ENCODE measurements at regions not wholly inside any gene's neighbourhood (a gene's known extent, or its start where the extent isn't known, plus 50 kb on each side); places are given as distances from the start of the nearest gene placed in this dataset.

DNA sequence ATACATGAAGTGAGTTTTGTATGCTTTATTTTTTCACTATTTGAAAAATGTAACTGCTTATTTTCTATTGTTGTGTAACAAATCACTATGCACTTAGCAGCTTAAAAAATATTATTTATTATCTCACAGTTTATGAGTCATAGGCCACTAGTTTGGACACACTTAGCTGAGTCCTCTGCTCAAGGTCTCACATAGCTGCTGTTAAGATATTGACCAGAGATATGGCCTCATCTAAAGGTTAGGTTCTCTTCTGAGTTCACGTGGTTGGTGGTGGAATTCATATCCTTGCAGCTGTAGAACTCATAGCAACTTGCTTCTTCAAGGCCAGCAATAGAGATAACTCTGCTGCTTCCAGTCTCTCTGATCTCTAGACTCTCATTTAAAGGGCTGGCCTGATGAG, 534.4 kb downstream of the SPRY1 start:
- TF ChIP-seq, protein P1, sequence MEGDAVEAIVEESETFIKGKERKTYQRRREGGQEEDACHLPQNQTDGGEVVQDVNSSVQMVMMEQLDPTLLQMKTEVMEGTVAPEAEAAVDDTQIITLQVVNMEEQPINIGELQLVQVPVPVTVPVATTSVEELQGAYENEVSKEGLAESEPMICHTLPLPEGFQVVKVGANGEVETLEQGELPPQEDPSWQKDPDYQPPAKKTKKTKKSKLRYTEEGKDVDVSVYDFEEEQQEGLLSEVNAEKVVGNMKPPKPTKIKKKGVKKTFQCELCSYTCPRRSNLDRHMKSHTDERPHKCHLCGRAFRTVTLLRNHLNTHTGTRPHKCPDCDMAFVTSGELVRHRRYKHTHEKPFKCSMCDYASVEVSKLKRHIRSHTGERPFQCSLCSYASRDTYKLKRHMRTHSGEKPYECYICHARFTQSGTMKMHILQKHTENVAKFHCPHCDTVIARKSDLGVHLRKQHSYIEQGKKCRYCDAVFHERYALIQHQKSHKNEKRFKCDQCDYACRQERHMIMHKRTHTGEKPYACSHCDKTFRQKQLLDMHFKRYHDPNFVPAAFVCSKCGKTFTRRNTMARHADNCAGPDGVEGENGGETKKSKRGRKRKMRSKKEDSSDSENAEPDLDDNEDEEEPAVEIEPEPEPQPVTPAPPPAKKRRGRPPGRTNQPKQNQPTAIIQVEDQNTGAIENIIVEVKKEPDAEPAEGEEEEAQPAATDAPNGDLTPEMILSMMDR (IDR thresholded peaks at IDR 0.05; ENCODE audit: insufficient read depth, low read depth, low read length, missing control alignments): no peak
- no peak overlapping the region for H3K4me3 ChIP-seq (ENCODE audit: low read depth, low read length)
- DNase-seq (ENCODE audit: low read depth): no peak

DNA sequence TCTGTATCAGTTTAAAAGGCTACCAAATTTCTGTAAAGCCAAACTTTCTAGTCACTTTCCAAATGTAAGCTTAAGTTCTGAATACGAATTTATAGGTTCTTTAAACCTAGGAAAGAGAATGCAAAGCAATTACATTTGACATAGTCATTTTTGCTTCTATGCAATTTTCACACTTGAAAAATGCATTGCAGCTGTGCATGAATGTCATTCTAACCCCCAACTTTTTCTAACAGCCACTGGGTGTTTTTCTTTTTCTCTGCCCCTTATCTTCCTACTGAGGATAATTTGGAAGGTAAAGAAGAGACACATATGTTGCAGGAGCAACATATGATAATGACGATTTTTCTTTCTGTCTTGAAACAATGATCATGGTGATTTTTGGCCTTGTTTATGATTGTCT, 537.5 kb downstream of the SPRY1 start:
- TF ChIP-seq, protein P1 (IDR thresholded peaks at IDR 0.05; ENCODE audit: insufficient read depth, low read depth, low read length, missing control alignments): no peak
- H3K4me3 ChIP-seq (ENCODE audit: low read depth, low read length): no peak overlapping the region
- no peak for DNase-seq (ENCODE audit: low read depth)

DNA sequence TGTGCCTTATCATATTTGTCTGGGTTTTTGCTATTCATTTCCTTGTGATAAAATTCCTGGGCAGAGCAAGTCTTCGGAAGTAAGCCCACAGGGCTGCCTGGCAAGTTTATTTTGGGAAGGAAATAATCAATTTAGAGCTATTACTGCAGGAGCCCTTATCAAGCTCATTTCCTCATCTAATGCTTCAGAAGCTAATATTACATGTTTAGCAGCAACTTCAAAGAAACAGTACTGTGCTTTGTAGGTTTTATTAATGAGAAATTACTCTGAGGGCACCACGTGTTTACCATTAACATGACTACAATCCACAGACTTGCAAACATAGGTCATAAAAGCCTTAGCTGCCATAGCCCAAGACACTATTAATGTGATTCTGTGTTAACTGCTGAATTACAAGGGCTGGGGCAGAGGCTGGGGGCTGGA, 540.0 kb downstream of the SPRY1 start:
- TF ChIP-seq, protein P1 (IDR thresholded peaks at IDR 0.05; ENCODE audit: insufficient read depth, low read depth, low read length, missing control alignments): no peak
- H3K4me3 ChIP-seq (ENCODE audit: low read depth, low read length): no peak overlapping the region
- DNase-seq (ENCODE audit: low read depth): no peak

DNA sequence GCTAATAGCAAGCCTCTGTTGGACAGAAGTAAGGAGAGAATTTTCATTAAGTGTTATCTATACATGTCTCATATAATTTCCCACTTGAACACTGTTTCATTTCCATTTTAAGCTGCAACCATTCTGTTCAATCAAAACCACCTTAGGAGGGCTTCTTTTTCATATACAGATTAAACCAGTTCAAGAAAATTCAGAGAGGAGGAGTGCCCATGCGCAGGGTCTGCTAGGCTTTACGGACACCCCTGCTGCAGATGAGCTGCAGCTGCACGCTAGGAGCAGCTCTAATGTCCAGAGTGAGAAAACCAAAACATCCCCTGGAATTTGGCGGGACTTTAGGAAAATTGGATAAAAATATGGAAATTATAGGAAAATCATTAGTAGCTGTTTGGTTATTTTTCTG, 541.0 kb downstream of the SPRY1 start:
- H3K4me3 ChIP-seq (ENCODE audit: low read depth, low read length): no peak overlapping the region
- no peak for DNase-seq (ENCODE audit: low read depth)
- TF ChIP-seq, protein P1 (IDR thresholded peaks at IDR 0.05; ENCODE audit: insufficient read depth, low read depth, low read length, missing control alignments): no peak

DNA sequence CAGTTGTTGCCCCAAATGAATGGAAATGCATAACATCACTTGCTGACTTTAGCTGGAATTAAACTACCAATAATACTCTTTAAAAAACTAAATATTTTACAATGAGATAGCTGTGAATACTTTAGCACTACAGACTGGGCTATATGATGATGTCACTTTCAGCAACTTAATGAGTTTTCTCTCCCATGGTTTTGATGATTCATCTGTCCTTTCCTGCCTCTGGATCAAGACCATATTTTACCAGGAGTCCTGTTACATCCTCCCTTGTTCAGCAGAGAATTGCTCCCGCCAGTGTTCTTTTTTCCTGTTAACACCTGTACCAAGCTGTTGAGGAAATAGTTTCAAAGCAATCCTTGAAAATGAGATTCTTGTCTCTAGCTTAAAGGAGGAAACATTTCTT, 543.0 kb downstream of the SPRY1 start:
- DNase-seq (ENCODE audit: low read depth): no peak
- TF ChIP-seq, protein P1 (IDR thresholded peaks at IDR 0.05; ENCODE audit: insufficient read depth, low read depth, low read length, missing control alignments): no peak
- H3K4me3 ChIP-seq (ENCODE audit: low read depth, low read length): no peak overlapping the region

DNA sequence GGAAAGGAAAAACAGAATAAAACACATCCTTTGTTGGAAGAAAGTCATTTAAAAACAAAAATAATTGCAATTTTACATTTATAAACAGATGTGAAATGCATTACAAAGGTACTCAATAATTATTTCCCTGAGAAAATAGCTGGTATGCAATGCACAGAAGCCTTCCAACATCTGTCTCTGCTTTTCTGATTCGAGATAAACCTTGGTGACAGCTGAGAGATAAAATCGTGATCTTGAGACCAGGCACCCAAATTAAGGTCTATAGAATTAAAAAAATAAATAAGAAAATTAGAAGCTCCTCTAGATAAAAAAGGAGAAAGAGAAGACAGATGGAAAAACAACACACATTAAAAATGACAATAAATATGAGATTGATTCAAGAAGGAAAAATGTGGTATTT, 544.0 kb downstream of the SPRY1 start:
- no peak overlapping the region for H3K4me3 ChIP-seq (ENCODE audit: low read depth, low read length)
- TF ChIP-seq, protein P1 (IDR thresholded peaks at IDR 0.05; ENCODE audit: insufficient read depth, low read depth, low read length, missing control alignments): no peak
- no peak for DNase-seq (ENCODE audit: low read depth)

DNA sequence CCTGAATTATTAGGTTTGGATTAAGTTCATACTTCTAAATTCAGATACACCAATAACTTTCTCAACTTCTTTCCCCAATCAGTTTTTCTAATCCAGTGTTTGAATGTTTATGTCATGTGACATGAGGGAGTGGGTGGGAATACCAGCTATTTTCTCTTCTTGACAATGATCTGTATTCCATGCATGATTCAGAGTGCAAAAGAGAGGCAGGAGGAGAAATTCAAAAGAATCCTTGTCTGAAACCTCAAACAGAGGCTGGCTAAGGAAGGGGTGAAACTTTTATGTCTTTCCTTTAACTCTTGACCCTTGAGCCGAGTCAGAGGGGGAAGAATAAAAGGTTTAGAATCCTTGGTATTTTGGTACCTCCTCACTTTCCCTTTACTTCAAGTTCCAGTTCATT, 544.7 kb downstream of the SPRY1 start:
- TF ChIP-seq, protein P1 (IDR thresholded peaks at IDR 0.05; ENCODE audit: insufficient read depth, low read depth, low read length, missing control alignments): no peak
- DNase-seq (ENCODE audit: low read depth): no peak
- no peak overlapping the region for H3K4me3 ChIP-seq (ENCODE audit: low read depth, low read length)

Measured in GM12865 (cell line).